NCI-H146 (cell line): ENCODE measurements at regions not wholly inside any gene's neighbourhood (a gene's known extent, or its start where the extent isn't known, plus 50 kb on each side); places are given as distances from the start of the nearest gene placed in this dataset.

Experiments
- DNase-seq: peaks from one replicate; lab custom pipeline; 2025; lab: John Stamatoyannopoulos, UW

DNA sequence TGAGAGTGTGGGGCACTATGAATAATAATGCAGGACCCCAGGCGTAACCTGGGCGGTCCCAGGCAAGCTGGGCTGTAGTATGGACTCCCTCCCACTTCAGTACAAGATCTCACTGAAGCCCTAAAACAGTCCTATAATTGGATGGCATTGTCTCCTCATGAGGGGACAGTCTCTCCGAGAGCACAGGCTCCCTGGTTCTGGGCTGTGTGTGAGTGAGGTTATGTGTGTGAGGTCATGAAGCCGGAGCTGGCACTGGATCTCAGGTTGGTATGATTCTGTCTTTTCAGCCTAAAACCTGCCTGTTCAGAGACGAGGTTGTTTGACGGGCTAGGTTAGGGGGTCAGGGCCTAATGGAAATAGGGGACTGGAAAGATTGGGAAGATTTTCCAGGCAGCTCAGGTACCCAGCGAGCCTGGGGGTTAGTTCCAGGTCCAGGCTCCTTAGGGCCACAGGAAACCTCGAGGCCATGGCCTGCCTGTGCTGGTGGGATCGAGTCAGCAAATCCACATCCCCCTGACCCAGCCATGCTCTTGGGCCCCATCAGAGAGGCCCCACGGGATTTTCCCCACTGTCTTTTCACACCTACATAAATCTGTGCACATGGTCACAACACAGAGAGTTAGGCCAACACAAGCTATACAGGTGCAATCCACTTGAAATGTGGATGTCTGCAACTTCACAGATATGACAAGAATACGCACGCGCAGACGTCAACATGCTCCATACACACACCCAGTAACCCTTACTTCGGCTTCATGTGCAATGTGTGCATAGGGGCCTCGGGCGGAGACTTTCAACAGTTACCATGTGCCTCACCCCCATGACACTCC lies 94.8 kb downstream of the INHBB start:
- DNase-seq = no peak

DNA sequence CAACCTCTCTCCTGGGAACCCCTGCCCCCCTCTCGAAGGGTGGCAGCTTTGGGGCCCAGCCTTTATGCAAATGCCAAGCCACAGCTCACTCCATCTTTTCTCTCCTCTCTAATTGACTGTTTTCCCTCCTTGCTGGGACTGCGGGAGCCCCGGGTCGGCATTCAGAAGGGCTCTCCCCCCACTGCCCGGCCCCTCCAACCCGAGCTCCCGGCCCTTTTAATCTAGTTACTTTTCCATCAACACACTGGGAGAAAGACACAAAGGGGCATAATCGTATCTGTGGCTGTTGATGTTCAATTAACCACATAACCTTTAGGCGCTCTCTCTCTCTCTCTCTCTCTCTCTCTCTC lies 95.4 kb downstream of the INHBB start:
- no peak for DNase-seq

DNA sequence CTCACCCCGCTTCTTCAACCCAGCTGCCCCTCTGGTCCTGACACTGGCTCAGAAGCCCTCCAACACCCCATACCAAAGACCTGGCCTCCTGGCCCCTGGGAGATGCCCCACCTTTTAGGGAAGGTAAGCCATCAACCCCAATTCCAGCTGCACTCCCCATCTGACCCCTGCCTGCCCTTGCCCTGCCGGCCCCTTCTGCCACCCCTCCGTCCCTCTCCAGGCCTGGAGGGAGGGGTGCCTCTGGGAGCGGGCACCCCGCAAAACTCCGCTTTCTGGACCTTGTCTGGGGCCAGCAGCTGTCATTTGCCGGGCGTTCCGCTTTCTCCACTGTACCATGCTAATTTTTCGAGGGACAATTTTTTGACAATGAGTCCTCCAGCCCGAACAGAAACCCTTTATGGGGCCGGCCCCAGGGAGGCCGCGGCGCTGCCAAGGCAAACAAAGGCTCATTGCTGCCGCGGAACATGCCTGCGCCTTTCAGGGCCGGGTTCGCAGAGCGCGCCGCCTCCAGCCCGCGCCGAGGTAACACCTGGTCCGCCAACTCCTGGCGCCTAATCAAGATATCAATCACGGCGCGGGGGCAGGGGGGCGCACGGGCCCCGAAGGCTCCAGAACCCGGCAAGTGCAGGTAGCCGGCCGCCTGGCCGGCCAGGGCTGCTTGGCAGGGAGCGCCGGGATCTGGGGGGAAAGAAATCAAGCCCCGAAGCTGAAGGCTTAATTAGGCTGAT lies 96.0 kb downstream of the INHBB start:
- no peak for DNase-seq

DNA sequence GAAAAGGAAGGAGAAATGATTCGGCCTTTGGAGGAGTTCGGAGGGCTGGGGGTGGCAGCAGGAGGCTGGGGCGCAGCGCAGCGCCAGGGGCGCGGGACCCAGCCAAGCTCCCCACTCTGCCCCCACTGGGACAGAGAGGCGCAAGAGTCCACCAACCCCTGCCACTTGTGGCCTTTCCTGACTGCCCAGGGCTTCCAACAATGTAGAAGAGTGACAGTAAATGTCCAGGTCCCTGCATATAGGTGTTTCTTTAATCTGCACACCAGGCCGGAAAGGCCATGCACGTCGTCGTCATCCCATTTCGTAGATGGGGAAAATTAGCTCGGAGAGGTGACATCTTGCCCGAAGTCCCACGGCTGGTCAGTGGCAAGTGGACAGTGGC lies 96.6 kb downstream of the INHBB start:
- DNase-seq = no peak

DNA sequence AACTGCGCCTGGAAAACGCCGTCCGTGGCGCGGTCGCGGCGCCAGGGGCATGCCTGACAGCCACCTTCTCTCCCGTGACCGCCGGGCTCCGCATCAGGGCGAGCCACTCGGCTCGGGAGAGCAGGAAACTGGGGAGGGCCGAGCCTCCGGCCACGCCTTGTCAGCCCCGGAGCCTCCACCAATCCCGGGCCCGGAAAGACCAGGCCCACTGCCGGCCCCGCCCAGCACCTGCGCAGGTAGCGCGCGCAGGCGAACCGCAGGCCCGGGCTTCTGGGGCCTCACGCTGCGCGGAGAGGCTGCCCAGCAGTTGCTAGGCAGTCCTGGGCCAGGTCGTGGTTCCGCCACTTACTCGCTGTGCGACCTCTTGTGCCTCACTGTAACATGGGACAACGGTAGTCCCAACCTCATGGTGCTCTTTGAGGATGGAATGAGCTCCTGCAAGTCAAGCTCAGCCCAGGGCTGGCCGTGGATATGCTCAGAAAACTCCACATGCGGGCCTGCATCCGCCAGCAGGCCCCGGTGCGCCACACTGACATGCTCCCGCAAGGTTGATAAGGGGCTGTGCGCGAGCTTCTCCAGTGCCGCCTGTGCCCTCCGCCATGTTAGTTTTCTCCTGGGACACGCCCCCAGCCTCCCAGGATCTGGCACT lies 97.1 kb downstream of the INHBB start:
- DNase-seq = no peak

DNA sequence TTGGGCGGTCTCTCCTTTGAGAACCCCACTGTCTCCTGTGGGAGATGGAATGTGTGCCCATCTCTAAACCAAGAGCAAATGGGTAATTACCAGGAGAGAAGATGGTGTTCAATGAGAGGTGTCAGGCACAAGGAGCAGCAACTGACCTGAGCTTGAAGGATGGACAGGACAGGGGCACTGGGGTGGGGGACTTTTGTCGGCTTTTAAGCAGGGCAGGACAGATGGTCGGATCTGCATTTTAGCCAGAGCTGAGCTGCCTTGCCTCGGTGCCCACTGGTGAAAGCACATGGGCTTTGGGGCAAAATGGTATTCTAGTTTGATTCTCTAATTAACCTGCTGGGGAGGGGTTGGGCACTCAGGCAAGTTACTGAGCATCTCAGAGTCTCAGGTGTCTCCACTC lies 98.0 kb downstream of the INHBB start:
- no peak for DNase-seq

DNA sequence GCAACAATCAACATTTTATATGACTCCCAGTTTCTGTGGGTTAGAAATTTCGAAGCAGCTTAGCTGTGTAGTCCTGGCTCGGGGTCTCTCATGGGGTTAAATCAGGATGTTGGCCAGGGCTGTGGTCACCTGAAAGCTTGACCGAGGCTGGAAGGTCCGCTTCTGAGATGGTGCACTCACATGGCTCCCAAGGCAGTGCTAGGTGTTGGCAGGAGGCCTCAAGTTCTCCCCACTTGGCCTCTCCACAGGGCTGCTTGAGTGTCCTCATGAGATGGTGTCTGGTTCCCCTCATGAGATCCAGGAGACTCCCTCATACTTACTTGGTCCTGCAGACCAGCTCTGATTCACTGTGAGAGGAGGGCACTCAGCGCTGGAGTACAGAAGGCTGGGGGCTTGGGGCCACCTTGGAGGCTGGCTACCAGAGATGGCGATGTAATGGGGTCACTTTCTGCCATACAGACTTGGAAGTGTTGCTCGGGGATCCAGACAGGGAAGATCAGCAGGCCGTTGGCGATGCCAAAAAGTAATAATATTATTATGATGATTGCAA lies 98.8 kb downstream of the INHBB start:
- no peak for DNase-seq

DNA sequence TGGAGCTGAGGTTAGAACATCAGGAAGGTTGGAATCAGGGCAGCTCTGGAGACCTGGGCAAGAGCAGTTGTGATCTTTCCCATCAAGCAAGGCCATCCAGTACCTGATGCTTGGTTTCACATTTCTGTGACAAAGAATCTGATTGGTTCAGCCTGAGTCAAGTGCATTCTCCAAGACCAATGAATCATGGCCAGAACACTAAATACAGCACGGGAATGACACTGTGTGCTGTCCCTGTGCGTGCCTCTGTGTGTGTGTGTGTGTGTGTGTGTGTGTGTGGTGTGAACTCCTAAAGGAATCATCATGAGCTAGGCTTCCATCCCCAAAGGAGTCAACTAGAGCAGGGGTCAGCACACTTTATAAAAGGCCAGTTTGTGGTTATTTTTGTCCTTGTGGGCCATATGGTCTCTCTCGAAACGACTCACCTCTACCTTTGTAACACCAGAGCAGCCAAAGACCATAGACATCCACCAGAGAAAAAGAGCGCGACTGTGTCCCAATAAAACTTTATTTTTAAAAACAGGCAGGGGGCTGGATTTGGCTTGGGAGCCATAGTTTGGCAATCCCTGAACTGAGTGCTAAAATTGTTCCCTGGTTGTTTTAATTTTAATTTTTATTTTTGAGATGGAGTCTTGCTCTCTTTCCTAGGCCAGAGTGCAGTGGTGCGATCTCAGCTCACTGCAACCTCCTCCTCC lies 99.7 kb downstream of the INHBB start:
- no peak for DNase-seq

DNA sequence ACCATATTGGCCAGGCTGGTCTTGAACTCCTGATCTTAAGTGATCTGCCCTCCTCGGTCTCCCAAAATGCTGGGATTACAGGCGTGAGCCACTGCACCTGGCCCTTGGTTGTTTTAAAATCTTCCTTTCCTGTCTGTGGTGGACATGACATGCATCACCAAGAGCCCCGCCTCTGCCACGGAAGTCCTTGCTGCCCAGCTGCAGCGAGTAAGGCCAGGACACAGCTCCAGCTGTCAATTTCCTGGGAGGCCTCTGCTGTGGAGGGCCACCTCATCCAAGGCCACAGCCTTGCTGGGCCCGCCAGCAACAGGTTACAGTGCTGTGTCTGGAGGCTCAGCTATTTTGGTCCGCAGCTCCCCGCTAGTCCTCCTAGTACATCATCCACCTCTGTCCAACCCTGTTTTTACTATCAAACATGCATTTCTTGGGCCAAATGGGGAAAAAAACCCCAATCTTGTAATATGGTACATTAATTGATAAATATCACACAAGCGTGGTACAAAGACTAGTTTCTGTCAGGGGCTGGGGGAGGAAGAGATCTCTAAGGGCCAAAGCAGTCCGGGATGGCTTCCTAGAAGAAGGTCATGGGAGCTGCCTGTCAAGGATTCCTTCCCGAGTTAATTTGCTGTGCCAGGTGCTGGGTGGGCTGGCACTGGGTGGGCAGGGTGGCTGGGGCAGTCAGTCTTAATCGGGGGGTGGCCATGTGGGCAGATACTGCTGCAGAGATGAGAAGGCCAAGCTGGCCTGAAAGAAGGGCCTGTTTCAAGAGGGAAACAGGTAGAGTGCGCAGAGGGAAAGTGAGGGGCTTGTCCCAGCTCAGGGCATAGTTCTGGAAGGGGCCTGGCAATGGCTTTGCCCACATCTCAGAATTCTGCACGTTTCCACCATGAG lies 100.5 kb downstream of the INHBB start:
- DNase-seq = no peak

DNA sequence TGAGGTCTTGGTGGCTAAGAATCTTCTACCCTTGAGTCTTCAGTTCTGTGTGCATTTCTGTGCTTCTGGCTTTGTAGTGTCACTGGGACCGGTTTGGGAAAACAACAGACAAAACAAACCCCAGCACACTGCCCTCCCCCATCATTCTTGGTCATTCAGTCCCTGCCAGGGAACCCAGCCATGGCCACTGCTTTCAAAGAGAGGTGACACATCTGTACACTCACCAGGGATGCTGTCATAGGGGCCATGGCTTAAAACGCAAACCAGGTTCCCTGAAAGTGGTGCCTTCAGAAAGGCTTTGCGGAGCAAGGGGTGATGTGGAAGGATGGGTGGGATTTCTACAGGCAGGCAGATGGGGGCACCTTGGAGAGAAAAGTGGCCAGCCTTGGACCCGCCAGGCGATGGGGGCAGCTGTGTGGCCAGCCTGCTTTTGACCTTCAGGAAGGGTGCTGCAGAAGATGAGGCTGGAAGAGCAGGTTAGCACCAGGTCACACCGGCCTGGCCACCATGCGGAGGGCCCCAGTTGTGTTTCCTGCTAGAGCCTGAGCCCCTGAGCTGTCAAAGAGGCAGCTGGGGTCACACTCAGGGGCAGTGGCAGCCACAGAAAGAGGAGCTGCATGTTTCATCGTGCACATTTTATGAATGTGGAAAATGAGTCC lies 101.3 kb downstream of the INHBB start:
- no peak for DNase-seq

DNA sequence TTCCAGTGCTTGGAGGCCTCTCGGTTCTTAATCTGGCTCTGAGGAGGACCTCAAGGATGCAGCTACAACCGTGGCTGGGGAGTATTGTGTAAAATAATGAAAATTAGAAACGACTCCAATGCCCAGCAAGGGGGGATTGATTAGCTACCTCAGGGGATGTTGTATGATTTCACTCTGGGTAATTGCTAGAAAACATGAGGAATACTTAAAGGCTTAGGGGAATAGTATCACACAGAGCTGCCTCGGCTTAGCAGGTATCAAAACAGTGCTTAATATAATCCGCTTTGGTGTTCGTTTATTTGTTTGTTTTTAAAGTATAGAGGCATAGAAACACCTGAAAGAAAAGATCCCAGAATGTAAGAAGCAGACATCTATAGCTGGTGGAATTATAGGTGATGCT lies 102.5 kb downstream of the INHBB start:
- DNase-seq = no peak

DNA sequence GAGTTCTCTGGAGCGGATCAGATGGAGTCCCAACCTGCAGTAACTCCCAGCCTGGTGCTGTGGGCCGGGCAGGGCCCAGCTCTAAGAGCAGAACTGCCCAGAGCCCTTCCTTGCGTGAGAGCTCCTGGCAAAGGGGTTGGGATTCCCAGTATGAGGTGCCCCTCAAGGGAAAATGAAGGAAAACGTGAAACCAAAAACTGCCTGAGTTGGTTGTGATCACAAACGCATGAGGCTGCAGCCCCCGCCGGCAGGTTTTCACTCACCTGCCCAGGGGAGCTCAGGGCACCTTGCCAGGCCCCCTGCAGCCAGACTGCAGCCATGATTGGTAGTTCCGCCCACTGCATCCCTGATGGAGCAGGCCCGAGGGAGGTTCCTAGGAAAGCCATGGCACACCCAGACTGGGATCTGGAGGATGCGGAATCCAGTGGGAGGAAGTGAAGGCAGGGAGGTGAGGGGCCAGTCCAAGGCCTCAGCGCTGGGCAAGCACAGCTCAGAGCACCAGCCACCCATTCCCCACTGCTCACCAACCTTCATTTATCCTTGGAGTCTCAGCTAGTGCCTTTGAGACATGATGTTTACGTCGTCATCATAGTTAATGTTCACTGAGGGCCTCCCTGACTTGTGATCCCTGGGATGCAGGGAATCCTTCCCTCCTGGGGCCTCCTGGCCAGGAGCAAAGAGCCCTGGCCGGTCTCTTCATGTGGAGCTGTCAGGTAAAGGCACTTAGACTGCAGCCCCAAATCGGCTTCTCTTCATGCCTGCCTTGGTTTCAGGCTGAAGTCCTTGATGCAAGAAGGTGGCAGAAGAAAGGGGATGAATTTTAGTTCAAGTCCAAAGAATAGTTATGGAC lies 103.2 kb downstream of the INHBB start:
- DNase-seq = peak; percentile 29

DNA sequence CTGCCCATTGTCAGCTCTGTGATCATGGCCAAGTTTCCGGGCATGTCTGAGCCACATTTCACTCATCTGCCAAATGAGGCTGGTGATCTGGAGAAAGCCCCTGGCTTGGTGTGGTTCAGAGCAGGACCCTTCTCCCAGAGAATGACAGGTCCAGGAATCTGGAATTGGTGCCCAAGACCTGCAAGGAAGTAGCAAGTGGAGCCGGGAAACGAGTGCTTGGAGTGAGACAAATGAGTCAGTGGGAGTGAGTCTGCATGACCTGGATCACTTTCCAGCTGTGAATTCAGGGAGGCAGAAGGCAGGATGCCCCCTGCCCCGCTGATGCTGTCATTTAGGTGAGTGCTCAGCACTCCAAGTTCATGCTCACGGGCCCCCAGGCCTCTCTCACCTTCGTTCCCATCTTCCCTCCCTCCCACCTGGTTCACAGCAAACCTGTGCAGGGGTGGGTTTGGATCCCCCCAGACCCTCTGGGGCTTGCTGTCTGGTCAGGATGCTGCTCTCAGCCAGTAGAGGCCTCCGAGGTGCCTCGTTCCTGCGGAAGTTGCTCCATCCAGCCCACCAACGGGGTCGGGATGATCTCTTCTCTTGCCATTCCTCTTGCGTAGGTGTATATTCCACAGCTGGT lies 104.4 kb downstream of the INHBB start:
- no peak for DNase-seq

DNA sequence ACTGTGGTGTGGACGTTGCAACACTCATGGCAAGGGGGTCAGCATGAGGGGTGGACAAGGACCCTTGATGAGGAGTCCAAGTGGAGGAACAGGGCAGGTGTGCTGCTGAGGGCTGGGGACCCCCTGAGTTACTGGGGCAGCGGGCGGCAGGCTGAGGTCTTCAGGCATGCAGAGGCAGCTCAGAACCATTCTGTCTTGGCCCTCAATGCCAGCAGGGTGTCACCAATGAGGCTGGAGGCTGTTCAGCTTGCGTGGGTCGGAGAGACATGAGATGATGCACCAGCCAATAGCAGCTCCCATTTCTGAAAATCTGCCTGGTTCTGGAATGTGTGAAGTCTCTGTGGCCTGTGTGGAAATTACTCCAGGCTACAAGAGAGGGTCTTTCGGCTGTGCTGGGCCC lies 105.4 kb downstream of the INHBB start:
- DNase-seq = no peak

DNA sequence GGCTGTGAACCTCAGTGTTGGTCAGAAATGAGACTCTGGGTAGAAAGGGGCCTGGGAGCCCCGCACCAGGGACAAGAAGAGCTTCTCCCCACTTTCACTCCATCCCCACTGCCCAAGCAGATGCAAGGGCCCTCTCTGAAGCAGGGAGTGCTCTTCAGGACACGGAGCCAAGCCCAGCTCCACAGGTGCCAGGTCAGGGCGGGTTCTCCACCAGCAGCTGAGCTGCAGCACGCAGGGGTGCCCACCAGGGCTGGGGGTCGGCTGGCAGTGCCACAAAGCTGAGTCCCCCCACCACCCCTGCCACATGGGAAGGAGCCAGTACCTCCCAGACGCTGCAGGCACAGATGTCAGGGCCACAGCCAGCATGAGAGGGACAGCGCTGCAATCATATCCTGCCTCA lies 106.2 kb downstream of the INHBB start:
- no peak for DNase-seq

DNA sequence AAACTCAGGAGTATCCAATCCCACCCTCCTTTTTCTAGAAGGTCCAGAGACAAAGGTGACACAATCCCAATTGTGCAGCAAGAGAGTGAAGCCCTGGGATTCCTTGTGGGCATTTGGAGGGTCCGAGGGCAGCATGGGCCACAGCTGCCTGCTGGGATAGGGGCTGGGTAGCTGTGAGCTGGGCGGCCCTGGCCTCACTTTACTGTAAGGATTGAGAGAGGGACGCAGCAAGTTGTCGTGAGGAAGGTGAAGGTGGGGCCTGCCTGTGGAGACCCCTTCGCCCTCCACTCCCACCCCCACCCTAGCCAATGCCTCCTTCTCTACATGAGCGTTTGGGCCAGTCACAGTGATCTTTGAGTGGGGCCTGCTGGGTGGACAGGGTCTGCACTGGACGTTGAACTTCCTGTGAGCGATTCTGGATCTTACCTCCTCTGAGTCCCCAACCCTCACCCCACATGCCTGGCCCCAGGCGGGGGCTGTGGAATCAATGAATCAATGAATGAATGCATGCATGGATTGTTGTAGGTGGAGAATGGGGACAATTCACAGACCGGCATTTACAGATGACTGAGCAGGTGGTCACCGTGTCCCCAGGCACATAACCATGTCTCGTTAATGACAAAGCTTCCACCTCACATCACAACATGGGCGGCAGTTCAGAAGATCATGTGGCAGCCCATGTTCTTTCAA lies 107.2 kb downstream of the INHBB start:
- DNase-seq = no peak

DNA sequence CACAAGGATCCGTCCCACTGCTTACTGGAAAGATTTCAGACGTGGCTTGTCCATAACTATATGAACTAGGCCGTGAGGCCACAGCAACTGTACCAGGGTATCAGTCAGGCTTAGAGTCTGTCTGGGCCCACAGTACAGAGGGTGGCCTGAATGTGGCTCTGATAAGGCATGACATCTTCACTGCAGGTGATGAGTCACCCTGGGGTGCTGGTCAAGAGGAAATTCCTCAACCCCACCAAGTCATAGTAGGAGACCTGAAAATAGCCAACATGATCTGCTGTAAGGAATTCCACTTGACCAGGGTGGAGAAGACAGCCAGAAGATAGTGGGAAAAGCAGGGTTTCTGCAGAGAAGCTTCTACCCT lies 107.7 kb downstream of the INHBB start:
- no peak for DNase-seq

DNA sequence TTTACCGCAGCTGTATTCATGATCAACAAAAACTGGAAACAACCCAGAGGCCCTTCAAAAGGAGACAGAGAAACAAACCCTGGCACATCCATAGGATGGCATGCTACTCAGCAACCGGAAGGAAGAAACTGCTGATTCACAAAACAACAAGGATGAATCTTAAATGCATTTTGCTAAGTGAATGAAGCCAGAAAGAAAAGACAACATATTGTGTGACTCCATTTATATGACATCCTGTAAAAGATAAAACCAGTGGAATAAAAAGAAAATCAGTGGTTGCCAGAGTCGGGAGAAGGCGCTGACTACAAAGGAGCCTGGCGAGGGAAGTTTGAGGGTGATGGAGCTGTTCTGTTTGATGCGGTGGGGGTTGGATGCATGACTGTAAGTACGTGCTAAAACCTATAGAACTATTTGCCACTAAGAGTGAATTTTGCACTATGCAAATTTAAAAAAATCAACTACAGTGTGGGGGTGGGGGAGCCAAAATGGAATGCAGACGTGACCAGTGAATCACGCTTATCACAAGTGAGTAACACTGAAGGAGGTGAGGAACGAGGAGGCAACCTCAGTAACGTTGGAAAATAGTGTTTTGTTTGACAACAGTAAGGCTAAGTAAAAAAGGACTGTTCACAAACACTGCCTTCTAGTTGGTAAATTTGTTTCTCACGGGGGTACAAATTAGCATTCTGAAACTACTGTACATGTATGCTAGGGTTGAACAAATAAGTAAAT lies 108.9 kb downstream of the INHBB start:
- DNase-seq = no peak
